ENCODE measurements at regions not wholly inside any gene's neighbourhood (a gene's known extent, or its start where the extent isn't known, plus 50 kb on each side); places are given as distances from the start of the nearest gene placed in this dataset.

DNA sequence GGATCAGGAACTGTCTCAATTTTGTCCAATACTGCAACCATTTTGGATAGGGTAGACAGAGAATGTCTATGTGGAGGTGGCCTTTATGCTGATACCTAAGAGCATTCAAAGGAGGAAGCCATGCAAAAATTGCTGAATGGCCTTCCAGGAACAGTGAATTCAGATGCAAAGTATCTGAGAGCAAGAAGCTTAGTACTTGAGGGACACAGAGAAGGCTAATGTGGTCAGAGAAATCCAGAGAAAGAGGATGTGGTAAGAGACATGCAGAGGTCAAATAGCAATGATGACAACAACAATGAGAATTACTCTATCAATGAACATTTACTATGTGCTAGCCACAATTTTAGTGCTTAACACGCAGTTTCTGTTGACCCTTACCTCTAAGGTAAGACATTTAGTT, 785.6 kb upstream of the KLHL1 start:
- no peak for DNase-seq (ENCODE audit: low spot score)
- no peak for TF ChIP-seq CTCF (IDR thresholded peaks at IDR 0.05; ENCODE audit: extremely low read depth, missing control alignments)

DNA sequence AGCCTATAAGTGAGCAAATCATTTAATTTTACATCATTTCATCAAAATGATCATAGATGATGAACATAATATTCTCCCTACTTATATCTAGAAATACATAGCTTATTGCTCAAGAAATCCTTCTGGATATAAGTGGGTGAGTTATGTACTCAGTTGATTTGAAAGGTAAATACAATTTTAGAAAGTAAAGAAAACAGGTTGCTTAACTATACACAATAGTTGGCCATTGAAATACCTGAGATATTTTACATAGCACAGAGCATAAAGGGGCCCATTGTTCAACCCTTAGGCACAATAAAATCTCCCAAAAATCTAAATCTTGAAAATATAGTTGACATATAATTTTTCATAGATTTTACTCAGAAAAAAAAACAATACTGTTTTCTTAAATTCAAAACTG, 782.0 kb upstream of the KLHL1 start:
- no peak for TF ChIP-seq CTCF (IDR thresholded peaks at IDR 0.05; ENCODE audit: extremely low read depth, missing control alignments)
- no peak for DNase-seq (ENCODE audit: low spot score)

GRCh38 chr13:70889163-70889562, 780.9 kb upstream of the KLHL1 start:
- no peak for DNase-seq (ENCODE audit: low spot score)
- no peak for TF ChIP-seq CTCF (IDR thresholded peaks at IDR 0.05; ENCODE audit: extremely low read depth, missing control alignments)

- no peak for TF ChIP-seq CTCF (IDR thresholded peaks at IDR 0.05; ENCODE audit: extremely low read depth, missing control alignments)
- DNase-seq (ENCODE audit: low spot score), result no peak
Measured at GRCh38 chr13:70884196-70884595, 775.9 kb upstream of the KLHL1 start.

DNA sequence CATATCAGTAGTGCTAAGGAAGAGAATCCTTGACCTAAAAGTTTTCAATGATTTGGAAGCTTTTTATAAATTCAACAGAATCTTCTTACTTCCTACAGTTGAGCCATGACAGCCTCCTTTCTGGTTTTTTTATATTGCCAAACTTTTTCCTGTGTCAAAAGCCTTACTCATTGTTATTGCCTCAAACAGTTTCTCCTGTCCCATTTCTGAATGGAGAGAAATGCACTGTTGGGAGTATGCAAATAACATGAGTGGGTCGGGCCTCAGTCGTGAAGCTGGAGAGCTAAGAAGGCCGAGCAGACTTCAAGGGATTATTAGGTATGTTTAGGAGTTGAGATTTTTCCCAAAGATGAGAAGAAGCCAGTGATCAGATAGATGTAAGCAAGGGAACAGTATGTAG, 766.4 kb upstream of the KLHL1 start:
- TF ChIP-seq CTCF (IDR thresholded peaks at IDR 0.05; ENCODE audit: extremely low read depth, missing control alignments), result no peak
- DNase-seq (ENCODE audit: low spot score), result no peak

DNA sequence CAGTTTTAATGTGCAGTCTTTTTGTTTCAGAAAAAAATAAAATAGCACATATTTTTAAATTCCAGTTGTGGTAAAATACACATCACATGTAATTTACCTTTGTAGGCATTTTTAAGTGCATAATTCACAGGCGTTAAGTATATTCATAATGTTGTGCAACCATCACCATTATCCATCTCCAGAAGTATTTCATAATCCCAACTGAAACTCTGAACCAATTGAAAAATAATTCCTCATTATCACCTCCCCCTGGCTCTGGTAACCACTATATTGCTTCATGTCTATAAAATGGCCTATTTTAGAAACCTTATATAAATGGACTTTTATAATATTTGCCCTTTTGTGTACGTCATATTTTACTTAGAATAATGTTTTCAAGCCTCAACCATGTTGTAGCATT, 756.5 kb upstream of the KLHL1 start:
- DNase-seq (ENCODE audit: low spot score), result no peak
- no peak for TF ChIP-seq CTCF (IDR thresholded peaks at IDR 0.05; ENCODE audit: extremely low read depth, missing control alignments)

- TF ChIP-seq CTCF (IDR thresholded peaks at IDR 0.05; ENCODE audit: extremely low read depth, missing control alignments), result no peak
- DNase-seq (ENCODE audit: low spot score), result no peak
Measured at GRCh38 chr13:70856711-70857110, 748.5 kb upstream of the KLHL1 start.
